GM12801 (cell line): ENCODE measurements at regions not wholly inside any gene's neighbourhood (a gene's known extent, or its start where the extent isn't known, plus 50 kb on each side); places are given as distances from the start of the nearest gene placed in this dataset.

Experiments
- CTCF ChIP-seq: IDR thresholded peaks from one replicate; pipeline ENCODE4 v1.5.1; 2011; ENCODE audit warnings: control low read depth; ENCODE audit not compliant: insufficient read length; ENCODE audit errors: extremely low read depth

- no peak for TF ChIP-seq CTCF
These were observed 167.8 kb upstream of the MYO3A start for GRCh38 chr10:25766213-25766612.

GRCh38 chr10:25766687-25767221, 167.3 kb upstream of the MYO3A start:
- no peak for TF ChIP-seq CTCF

GRCh38 chr10:25768167-25768566, 165.9 kb upstream of the MYO3A start:
- no peak for TF ChIP-seq CTCF

GRCh38 chr10:25778646-25779045, 155.4 kb upstream of the MYO3A start:
- TF ChIP-seq CTCF: no peak

- no peak for TF ChIP-seq CTCF
These were observed 147.9 kb upstream of the MYO3A start for GRCh38 chr10:25786161-25786560.

GRCh38 chr10:25786899-25787298, 147.1 kb upstream of the MYO3A start:
- no peak for TF ChIP-seq CTCF

- no peak for TF ChIP-seq CTCF
These were observed 136.1 kb upstream of the MYO3A start for GRCh38 chr10:25797888-25798429.

GRCh38 chr10:25804505-25804904, 129.5 kb upstream of the MYO3A start:
- TF ChIP-seq CTCF: no peak
